Endothelial cell of umbilical vein (primary cell): ENCODE measurements at regions not wholly inside any gene's neighbourhood (a gene's known extent, or its start where the extent isn't known, plus 50 kb on each side); places are given as distances from the start of the nearest gene placed in this dataset.

ENCODE experiments used
- CTCF ChIP-seq, 2 donors: IDR thresholded peaks; 1 replicate in 1 of 2; 2 replicates in 1 of 2; pipeline ENCODE4 v1.5.1; 2011; ENCODE audit warnings: low read length in 2 of 2, mild to moderate bottlenecking in 2 of 2, moderate library complexity in 2 of 2, control low read depth in 1 of 2, inconsistent platforms in 1 of 2, low read depth in 1 of 2; ENCODE audit not compliant: insufficient read depth in 1 of 2; ENCODE audit errors: extremely low read depth in 1 of 2
- EZH2 ChIP-seq: IDR thresholded peaks from 2 replicates; pipeline ENCODE4 v1.6.1; 2012; ENCODE audit warnings: borderline replicate concordance, low read depth, mild to moderate bottlenecking, moderate library complexity, low read length, inconsistent platforms; ENCODE audit not compliant: severe bottlenecking
- FOS ChIP-seq: IDR thresholded peaks from 2 replicates; pipeline ENCODE4 v1.6.1; 2011; ENCODE audit warnings: mild to moderate bottlenecking, low read length, moderate library complexity, borderline replicate concordance; ENCODE audit not compliant: insufficient read depth
- GATA2 ChIP-seq: IDR thresholded peaks from 2 replicates; pipeline ENCODE4 v1.7.0; 2011; ENCODE audit warnings: low read depth, mild to moderate bottlenecking, moderate library complexity, mixed read lengths, low read length; ENCODE audit not compliant: insufficient read length, insufficient read depth
- MYC ChIP-seq: IDR thresholded peaks from one replicate; pipeline ENCODE4 v1.6.1; 2011; ENCODE audit warnings: mild to moderate bottlenecking, low read depth, low read length
- POLR2A ChIP-seq: IDR thresholded peaks from 2 replicates; pipeline ENCODE4 v1.6.1; 2012; ENCODE audit warnings: low read depth, mild to moderate bottlenecking, control low read depth, low read length

GRCh38 chr7:106768324-106768751 lies 96.7 kb upstream of the PIK3CG start:
- no peak for TF ChIP-seq MYC
- no peak for TF ChIP-seq EZH2
- TF ChIP-seq GATA2, result no peak
- TF ChIP-seq CTCF (IDR thresholded peaks at IDR 0.05; ENCODE audit: extremely low read depth in 1 of 2, insufficient read depth in 1 of 2, low read depth in 1 of 2, low read length in 2 of 2), result no peak
- no peak for TF ChIP-seq POLR2A
- no peak for TF ChIP-seq FOS
